ENCODE measurements at regions not wholly inside any gene's neighbourhood (a gene's known extent, or its start where the extent isn't known, plus 50 kb on each side); places are given as distances from the start of the nearest gene placed in this dataset.

- Histone ChIP-seq H3K27ac (no peak overlapping the region), H3K9me3 (no peaks in the 10 kb centered on the region), H3K4me3 (no peak overlapping the region), H3K4me2 (peak overlapping the region; percentile 99; the same call in 2 of the 3 replicates), H3K4me1 (peaks cover 19% of the 10 kb centered on the region; the same call in 2 of the 3 replicates)
- DNase-seq (ENCODE audit: low read depth in 1 of 2, low spot score in 1 of 2) (no peak), FAIRE-seq (no peak), ATAC-seq (no peak)
- 0 out of 2 replicates have a peak, but pooled peaks have one; percentile 16 for TF ChIP-seq CBX8 (IDR thresholded peaks at IDR 0.05)
- TF ChIP-seq MAX (IDR thresholded peaks at IDR 0.05): no peak
- CTCF ChIA-PET: interaction anchor here (1.6 kb wide), 1 partner anchor 54 kb away, joined by 3 read pairs; no protein-coding TSS in a partner anchor
- POLR2A ChIA-PET: no interaction called here
- 61% methylated on average over 8 of the region's 8 CpGs for WGBS (ENCODE audit: missing lambda C conversion rate)
Observed at GRCh38 chr12:94872671-94872970, 130.9 kb downstream of the NDUFA12 start.

DNA sequence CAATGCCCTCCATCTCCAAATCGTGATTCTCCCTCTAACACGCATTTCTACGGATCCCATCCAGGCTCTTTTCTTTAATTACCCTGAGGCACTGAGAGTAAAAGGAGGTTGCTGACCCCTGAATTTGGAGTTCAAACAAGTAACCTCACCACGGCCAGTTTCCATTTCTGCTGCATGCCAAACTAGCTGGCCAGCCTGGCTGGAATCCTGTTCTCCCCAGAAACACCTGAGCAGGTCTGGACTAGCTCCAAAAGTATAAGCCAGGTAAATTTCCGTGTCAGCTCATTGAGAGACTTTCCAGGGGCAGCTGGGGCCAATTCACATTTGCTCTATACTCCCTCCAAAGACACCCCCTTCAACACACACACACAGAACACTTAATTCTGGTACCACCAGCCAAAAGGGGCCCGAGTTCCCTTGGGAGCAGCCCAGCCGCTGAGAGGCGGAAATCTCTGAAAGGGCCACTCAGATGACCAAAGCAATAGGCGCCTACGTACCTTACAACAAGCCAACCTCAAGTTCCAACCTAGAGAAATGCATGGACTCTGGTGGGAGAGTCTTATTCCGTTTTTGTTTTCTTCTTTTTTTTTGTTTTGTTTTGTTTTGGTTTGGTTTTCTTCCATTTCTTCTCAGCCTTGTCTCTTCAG lies 131.4 kb downstream of the NDUFA12 start:
- POLR2A ChIA-PET: no interaction called here
- TF ChIP-seq RNF2 (IDR thresholded peaks at IDR 0.05; ENCODE audit: borderline replicate concordance, low read depth) (peak; percentile 89; the same call in 1 of the 2 replicates), CEBPB (IDR thresholded peaks at IDR 0.05) (no peak)

DNA sequence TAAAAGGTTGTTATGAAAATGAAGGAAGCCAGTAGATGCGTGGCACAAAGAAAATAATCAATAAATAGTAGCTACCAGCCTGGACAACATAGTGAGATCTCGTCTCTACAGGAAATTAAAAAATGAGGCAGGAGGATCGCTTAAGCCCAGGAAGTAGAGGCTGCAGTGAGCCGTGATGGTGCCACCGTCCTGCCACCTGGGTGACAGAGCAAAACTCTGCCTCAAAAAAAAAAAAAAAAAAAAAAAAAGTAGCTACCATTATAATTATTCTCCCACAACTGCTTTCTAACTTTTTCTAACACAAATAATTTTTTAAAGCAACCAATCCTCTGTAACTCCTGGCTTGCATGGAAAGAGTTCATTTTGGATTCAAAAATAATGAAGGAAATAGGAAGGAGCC lies 133.0 kb downstream of the NDUFA12 start:
- ATAC-seq (no peak), FAIRE-seq (no peak), DNase-seq (ENCODE audit: low read depth in 1 of 2, low spot score in 1 of 2) (no peak)
- no peak overlapping the region for H3K4me2 ChIP-seq
- H3K27ac ChIP-seq: no peak overlapping the region
- TF ChIP-seq RAD21 (conservative IDR thresholded peaks at IDR 0.05 in 1 of 2, IDR thresholded peaks at IDR 0.05 in 1 of 2) (no peak), MAX (IDR thresholded peaks at IDR 0.05) (no peak), RCOR1 (IDR thresholded peaks at IDR 0.05; ENCODE audit: low read depth, low read length) (no peak), PBX3 (IDR thresholded peaks at IDR 0.05) (no peak), ZFP36 (IDR thresholded peaks at IDR 0.05; ENCODE audit: borderline replicate concordance, partially characterized antibody) (no peak), SREBF2 (IDR thresholded peaks at IDR 0.05) (no peak), KDM1A (IDR thresholded peaks at IDR 0.05; ENCODE audit: low read depth) (no peak), MAFK (IDR thresholded peaks at IDR 0.05; ENCODE audit: partially characterized antibody) (no peak), HOXB5 (CRISPR knock-in tag; IDR thresholded peaks at IDR 0.05) (no peak), JUN (IDR thresholded peaks at IDR 0.05) (no peak), CEBPB (IDR thresholded peaks at IDR 0.05) (no peak), NPAS2 (CRISPR knock-in tag; IDR thresholded peaks at IDR 0.05; ENCODE audit: borderline replicate concordance) (no peak), NR3C1 (IDR thresholded peaks at IDR 0.05) (no peak), ZNF302 (CRISPR knock-in tag; IDR thresholded peaks at IDR 0.05) (no peak)
- TF ChIP-seq, protein P1, sequence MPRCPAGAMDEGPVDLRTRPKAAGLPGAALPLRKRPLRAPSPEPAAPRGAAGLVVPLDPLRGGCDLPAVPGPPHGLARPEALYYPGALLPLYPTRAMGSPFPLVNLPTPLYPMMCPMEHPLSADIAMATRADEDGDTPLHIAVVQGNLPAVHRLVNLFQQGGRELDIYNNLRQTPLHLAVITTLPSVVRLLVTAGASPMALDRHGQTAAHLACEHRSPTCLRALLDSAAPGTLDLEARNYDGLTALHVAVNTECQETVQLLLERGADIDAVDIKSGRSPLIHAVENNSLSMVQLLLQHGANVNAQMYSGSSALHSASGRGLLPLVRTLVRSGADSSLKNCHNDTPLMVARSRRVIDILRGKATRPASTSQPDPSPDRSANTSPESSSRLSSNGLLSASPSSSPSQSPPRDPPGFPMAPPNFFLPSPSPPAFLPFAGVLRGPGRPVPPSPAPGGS (IDR thresholded peaks at IDR 0.05): no peak
- TF ChIP-seq, protein P2, sequence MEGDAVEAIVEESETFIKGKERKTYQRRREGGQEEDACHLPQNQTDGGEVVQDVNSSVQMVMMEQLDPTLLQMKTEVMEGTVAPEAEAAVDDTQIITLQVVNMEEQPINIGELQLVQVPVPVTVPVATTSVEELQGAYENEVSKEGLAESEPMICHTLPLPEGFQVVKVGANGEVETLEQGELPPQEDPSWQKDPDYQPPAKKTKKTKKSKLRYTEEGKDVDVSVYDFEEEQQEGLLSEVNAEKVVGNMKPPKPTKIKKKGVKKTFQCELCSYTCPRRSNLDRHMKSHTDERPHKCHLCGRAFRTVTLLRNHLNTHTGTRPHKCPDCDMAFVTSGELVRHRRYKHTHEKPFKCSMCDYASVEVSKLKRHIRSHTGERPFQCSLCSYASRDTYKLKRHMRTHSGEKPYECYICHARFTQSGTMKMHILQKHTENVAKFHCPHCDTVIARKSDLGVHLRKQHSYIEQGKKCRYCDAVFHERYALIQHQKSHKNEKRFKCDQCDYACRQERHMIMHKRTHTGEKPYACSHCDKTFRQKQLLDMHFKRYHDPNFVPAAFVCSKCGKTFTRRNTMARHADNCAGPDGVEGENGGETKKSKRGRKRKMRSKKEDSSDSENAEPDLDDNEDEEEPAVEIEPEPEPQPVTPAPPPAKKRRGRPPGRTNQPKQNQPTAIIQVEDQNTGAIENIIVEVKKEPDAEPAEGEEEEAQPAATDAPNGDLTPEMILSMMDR (IDR thresholded peaks at IDR 0.05): no peak
- no peak overlapping the region for H3K4me3 ChIP-seq
- H3K4me1 ChIP-seq: peaks cover 19% of the 10 kb centered on the region; the same call in 2 of the 3 replicates
- POLR2A ChIA-PET: interaction anchor here (0.6 kb wide), 1 partner anchor 1363 kb away, joined by 3 read pairs; no protein-coding TSS in a partner anchor
- 33% methylated on average over 5 of the region's 5 CpGs for WGBS (ENCODE audit: missing lambda C conversion rate)
- no peaks in the 10 kb centered on the region for H3K9me3 ChIP-seq
- CTCF ChIA-PET: interaction anchor here (1.0 kb wide), 1 partner anchor 62 kb away, joined by 3 read pairs; no protein-coding TSS in a partner anchor

More for the DNA sequence above, 131.4 kb downstream of the NDUFA12 start:
- 59% methylated on average over 11 of the region's 11 CpGs for WGBS (ENCODE audit: missing lambda C conversion rate)
- no peak overlapping the region for H3K27ac ChIP-seq
- ATAC-seq (no peak), FAIRE-seq (no peak), DNase-seq (ENCODE audit: low read depth in 1 of 2, low spot score in 1 of 2) (no peak)
- H3K4me2 ChIP-seq: no peak overlapping the region
- H3K4me1 ChIP-seq: peaks cover 19% of the 10 kb centered on the region; the same call in 2 of the 3 replicates
- no peaks in the 10 kb centered on the region for H3K9me3 ChIP-seq
- CTCF ChIA-PET: no interaction called here
- H3K4me3 ChIP-seq: no peak overlapping the region
